IMR-90 (cell line): ENCODE measurements at regions not wholly inside any gene's neighbourhood (a gene's known extent, or its start where the extent isn't known, plus 50 kb on each side); places are given as distances from the start of the nearest gene placed in this dataset.

Experiments
- ATAC-seq: fragments of 200-7000 bp; cut with Tn5 transposase; 2 replicates; pipeline ENCODE4 v1.9.1; 2020; ENCODE audit warnings: low read depth, mild to moderate bottlenecking, moderate library complexity
- BruUV-seq: library from RNA; stranded (reverse); fragments of 400-500 nt; replicated peaks from 2 replicates; lab custom pipeline; 2021; lab: Mats Ljungman, UMichigan
- CTCF ChIA-PET: fragments of 300-600 bp; formaldehyde crosslinking; extraction: SDS; loops from one replicate; lab custom pipeline; 2021; ENCODE audit warnings: antibody characterized with exemption; lab: Yijun Ruan, JAX
- POLR2A ChIA-PET: fragments of 300-600 bp; sonication (Branson Sonifier 250); formaldehyde crosslinking; loops from one replicate; lab custom pipeline; 2022; ENCODE audit warnings: antibody characterized with exemption; ENCODE audit not compliant: unreplicated experiment; lab: Charles Lee
- DNase-seq: peaks from one replicate; pipeline ENCODE4 v3.0.0; 2013
- H2AFZ ChIP-seq: replicated peaks from 2 replicates; pipeline ENCODE3; 2013; ENCODE audit warnings: low read length, mild to moderate bottlenecking; ENCODE audit not compliant: poor library complexity
- H2AK5ac ChIP-seq: 2 replicates; pipeline ENCODE4 v1.6.1; 2013; ENCODE audit warnings: low read depth, low read length, inconsistent platforms
- H2AK9ac ChIP-seq: replicated peaks from 2 replicates; pipeline ENCODE3; 2013; ENCODE audit warnings: mild to moderate bottlenecking, low read depth, low read length, moderate library complexity; ENCODE audit not compliant: poor library complexity
- H2BK120ac ChIP-seq: 2 replicates; pipeline ENCODE4 v1.6.1; 2013; ENCODE audit warnings: low read depth, low read length, inconsistent platforms
- H2BK15ac ChIP-seq: 3 replicates; pipeline ENCODE4 v1.6.1; 2013; ENCODE audit warnings: low read depth, low read length, inconsistent platforms
- H2BK20ac ChIP-seq: 2 replicates; pipeline ENCODE4 v1.6.1; 2013; ENCODE audit warnings: low read depth, mild to moderate bottlenecking, inconsistent platforms, low read length, moderate library complexity
- H2BK5ac ChIP-seq: 2 replicates; pipeline ENCODE4 v1.6.1; 2013; ENCODE audit warnings: mild to moderate bottlenecking, low read depth, low read length, inconsistent platforms; ENCODE audit not compliant: poor library complexity, severe bottlenecking
- H3K14ac ChIP-seq: replicated peaks from 2 replicates; pipeline ENCODE4 v1.6.1; 2013; ENCODE audit warnings: low read depth, low read length, inconsistent platforms
- H3K18ac ChIP-seq: 2 replicates; pipeline ENCODE4 v1.6.1; 2013; ENCODE audit warnings: low read depth, low read length, control low read depth
- H3K23ac ChIP-seq: 2 replicates; pipeline ENCODE4 v1.6.1; 2013; ENCODE audit warnings: low read depth, low read length, inconsistent platforms
- H3K27ac ChIP-seq: 2 replicates; pipeline ENCODE4 v1.5.1; 2013; ENCODE audit warnings: mild to moderate bottlenecking, control low read depth, low read length; ENCODE audit not compliant: insufficient read depth
- H3K27me3 ChIP-seq: 2 replicates; pipeline ENCODE4 v1.6.1; 2013; ENCODE audit warnings: low read length; ENCODE audit not compliant: control insufficient read depth, insufficient read depth
- H3K36me3 ChIP-seq: 2 replicates; pipeline ENCODE4 v1.6.1; 2013; ENCODE audit warnings: low read length, mixed read lengths; ENCODE audit not compliant: control insufficient read depth, insufficient read depth
- H3K4ac ChIP-seq: 2 replicates; pipeline ENCODE4 v1.6.1; 2013; ENCODE audit warnings: low read depth, low read length, inconsistent platforms
- H3K4me1 ChIP-seq: 2 replicates; pipeline ENCODE4 v1.6.1; 2013; ENCODE audit warnings: low read length, mixed read lengths; ENCODE audit not compliant: control insufficient read depth, insufficient read depth
- H3K4me2 ChIP-seq: 2 replicates; pipeline ENCODE4 v1.6.1; 2013; ENCODE audit warnings: low read depth, mild to moderate bottlenecking, control low read depth, low read length, moderate library complexity
- H3K4me3 ChIP-seq: 2 replicates; pipeline ENCODE4 v1.5.1; 2013; ENCODE audit warnings: low read depth, mild to moderate bottlenecking, control low read depth, low read length, moderate library complexity; ENCODE audit not compliant: insufficient read depth
- H3K56ac ChIP-seq: 2 replicates; pipeline ENCODE4 v1.6.1; 2013; ENCODE audit warnings: low read length, inconsistent platforms; ENCODE audit not compliant: insufficient read depth; ENCODE audit errors: extremely low read depth
- H3K79me1 ChIP-seq, 2 experiments: 2 replicates each; pipeline ENCODE4 v1.6.1; 2013; ENCODE audit warnings: low read length in 2 of 2, inconsistent platforms in 1 of 2, low read depth in 1 of 2
- H3K9ac ChIP-seq: 2 replicates; pipeline ENCODE4 v1.6.1; 2013; ENCODE audit warnings: low read depth, low read length, control low read depth
- H3K9me1 ChIP-seq: 2 replicates; pipeline ENCODE4 v1.6.1; 2013; ENCODE audit warnings: low read length, inconsistent platforms; ENCODE audit not compliant: insufficient read depth
- H3K9me3 ChIP-seq: 2 replicates; pipeline ENCODE4 v1.6.1; 2013; ENCODE audit warnings: low read length; ENCODE audit not compliant: control insufficient read depth, insufficient read depth
- H4K20me1 ChIP-seq: 2 replicates; pipeline ENCODE4 v1.6.1; 2013; ENCODE audit warnings: low read length, inconsistent platforms; ENCODE audit not compliant: insufficient read depth
- H4K5ac ChIP-seq: 2 replicates; pipeline ENCODE4 v1.6.1; 2013; ENCODE audit warnings: mild to moderate bottlenecking, low read depth, low read length, control low read depth
- H4K8ac ChIP-seq, 2 experiments: 2 replicates each; pipeline ENCODE4 v1.6.1; 2013; ENCODE audit warnings: low read depth in 2 of 2, low read length in 2 of 2, control low read depth in 1 of 2, inconsistent platforms in 1 of 2
- H4K91ac ChIP-seq: 2 replicates; pipeline ENCODE4 v1.6.1; 2013; ENCODE audit warnings: low read depth, low read length, inconsistent platforms; ENCODE audit not compliant: insufficient read depth
- CHD1 ChIP-seq: IDR thresholded peaks from 2 replicates; pipeline ENCODE4 v1.6.1; 2012; ENCODE audit warnings: low read depth, low read length, improper control_type of control experiment
- MAFK ChIP-seq: IDR thresholded peaks from 2 replicates; pipeline ENCODE4 v1.6.1; 2012; ENCODE audit warnings: low read depth, low read length, improper control_type of control experiment
- MXI1 ChIP-seq: IDR thresholded peaks from 2 replicates; pipeline ENCODE4 v1.6.1; 2012; ENCODE audit warnings: low read depth, mild to moderate bottlenecking, low read length, moderate library complexity, borderline replicate concordance
- NFE2L2 ChIP-seq: fragments of 150-350 bp; IDR thresholded peaks from 2 replicates; pipeline ENCODE4 v1.6.1; 2016; ENCODE audit warnings: low read depth, mild to moderate bottlenecking, low read length
- WGBS, 2 experiments: methylation state at CpG; one replicate each; pipeline versions ENCODE4 v1.1.5 to v1.1.7; 2013; ENCODE audit warnings: missing lambda C conversion rate in 2 of 2; ENCODE audit not compliant: insufficient read length in 1 of 2; ENCODE audit errors: extremely low coverage in 2 of 2; 5-methylcytosine and 5-hydroxymethylcytosine counted together
- dilution Hi-C: fragments of 300-500 bp; cut with HindIII; formaldehyde crosslinking; loops from one replicate; pipeline ENCODE4 v1.14.3; 2018; ENCODE audit warnings: low sequenced_read_pairs; ENCODE audit not compliant: unreplicated experiment
- in situ Hi-C: fragments of 300-500 bp; cut with MboI; formaldehyde crosslinking; loops from 3 replicates; pipeline ENCODE4 v1.14.3; 2019; ENCODE audit warnings: low sequenced_read_pairs, inconsistent platforms, mixed read lengths
- intact Hi-C: fragments of 100-400 bp; cut with micrococcal nuclease; formaldehyde crosslinking; loops from 2 replicates; pipeline ENCODE4 v1.10.0; 2022
- TF ChIP-seq, protein P1 (sequence below): conservative IDR thresholded peaks from 2 replicates; pipeline ENCODE4 v1.5.1; 2012; ENCODE audit warnings: mild to moderate bottlenecking, low read depth, low read length, improper control_type of control experiment
- TF ChIP-seq, protein P2 (sequence below): fragments of 150-350 bp; IDR thresholded peaks from 2 replicates; pipeline ENCODE4 v1.6.1; 2017; ENCODE audit warnings: mild to moderate bottlenecking, antibody characterized with exemption, low read length, low read depth

DNA sequence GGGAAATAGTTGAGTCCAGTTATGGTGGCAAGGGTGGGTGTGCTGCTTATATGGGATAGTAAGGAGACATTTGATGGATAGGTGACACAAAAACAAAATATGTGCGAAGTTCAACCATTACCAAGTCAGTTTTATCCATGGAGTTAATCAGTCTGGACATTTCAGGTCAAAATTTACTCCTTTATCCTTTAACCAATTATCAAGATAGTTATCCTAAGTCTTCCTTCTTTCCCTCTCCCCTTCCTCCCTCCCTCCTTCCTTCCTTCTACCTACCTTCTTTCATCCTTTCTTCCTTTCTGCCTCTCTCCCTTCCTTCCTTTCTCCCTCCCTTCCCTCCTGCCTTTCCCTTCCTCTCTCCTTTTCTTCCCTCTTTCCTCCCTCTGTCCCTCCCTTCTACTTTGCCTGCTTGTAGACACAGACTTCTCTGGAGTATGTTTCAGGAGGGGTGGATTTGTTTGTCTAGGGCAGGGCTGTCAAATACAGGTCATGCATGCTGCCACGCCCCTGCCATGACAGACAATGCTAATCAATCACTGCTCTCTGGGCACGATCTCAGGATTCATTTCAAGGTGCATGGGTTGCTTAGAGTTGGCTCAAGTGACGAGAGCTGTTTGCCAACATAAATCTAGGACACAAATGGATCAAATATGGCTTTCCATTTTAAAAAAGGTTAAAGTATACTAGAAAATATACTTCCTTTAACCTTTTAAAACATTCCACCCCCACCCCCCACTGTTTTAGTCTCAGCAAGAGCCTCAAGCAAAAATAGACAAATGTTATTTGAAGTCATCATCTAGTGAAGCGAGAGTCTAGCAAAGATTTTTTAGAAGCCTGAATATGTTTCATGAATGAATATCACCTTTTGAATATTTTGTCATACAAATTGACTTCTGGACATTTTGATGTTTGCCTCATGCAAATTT, 281.6 kb upstream of the CITED2 start:
- ATAC-seq (no peak), DNase-seq (no peak)
- Histone ChIP-seq H2AK9ac (no peak overlapping the region), H4K20me1 (no peaks in the 10 kb centered on the region), H3K56ac (no peak overlapping the region), H3K79me1 (no peaks in the 10 kb centered on the region), H2BK120ac (no peak overlapping the region), H2BK5ac (no peak overlapping the region), H3K4me3 (no peak overlapping the region), H3K4ac (0 out of 2 replicates have a peak overlapping the region, but pooled peaks have one; percentile 10), H2BK20ac (no peak overlapping the region), H3K27me3 (no peaks in the 10 kb centered on the region), H2AK5ac (no peak overlapping the region), H3K9ac (no peak overlapping the region), H3K9me3 (no peaks in the 10 kb centered on the region), H3K4me2 (no peak overlapping the region), H4K8ac (no peak overlapping the region), H3K18ac (no peak overlapping the region), H2AFZ (no peak overlapping the region), H3K9me1 (no peaks in the 10 kb centered on the region), H4K5ac (no peak overlapping the region), H4K91ac (no peak overlapping the region), H3K36me3 (no peaks in the 10 kb centered on the region), H2BK15ac (no peak overlapping the region), H3K23ac (no peak overlapping the region), H3K4me1 (no peaks in the 10 kb centered on the region), H3K27ac (no peak overlapping the region), H3K14ac (no peak overlapping the region)
- dilution Hi-C loops, result no loop called here
- intact Hi-C loops, result no loop called here
- TF ChIP-seq, protein P1, sequence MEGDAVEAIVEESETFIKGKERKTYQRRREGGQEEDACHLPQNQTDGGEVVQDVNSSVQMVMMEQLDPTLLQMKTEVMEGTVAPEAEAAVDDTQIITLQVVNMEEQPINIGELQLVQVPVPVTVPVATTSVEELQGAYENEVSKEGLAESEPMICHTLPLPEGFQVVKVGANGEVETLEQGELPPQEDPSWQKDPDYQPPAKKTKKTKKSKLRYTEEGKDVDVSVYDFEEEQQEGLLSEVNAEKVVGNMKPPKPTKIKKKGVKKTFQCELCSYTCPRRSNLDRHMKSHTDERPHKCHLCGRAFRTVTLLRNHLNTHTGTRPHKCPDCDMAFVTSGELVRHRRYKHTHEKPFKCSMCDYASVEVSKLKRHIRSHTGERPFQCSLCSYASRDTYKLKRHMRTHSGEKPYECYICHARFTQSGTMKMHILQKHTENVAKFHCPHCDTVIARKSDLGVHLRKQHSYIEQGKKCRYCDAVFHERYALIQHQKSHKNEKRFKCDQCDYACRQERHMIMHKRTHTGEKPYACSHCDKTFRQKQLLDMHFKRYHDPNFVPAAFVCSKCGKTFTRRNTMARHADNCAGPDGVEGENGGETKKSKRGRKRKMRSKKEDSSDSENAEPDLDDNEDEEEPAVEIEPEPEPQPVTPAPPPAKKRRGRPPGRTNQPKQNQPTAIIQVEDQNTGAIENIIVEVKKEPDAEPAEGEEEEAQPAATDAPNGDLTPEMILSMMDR, result no peak
- no peak for TF ChIP-seq NFE2L2
- TF ChIP-seq MAFK, result no peak
- no peak for TF ChIP-seq MXI1
- TF ChIP-seq CHD1, result no peak
- TF ChIP-seq, protein P2, sequence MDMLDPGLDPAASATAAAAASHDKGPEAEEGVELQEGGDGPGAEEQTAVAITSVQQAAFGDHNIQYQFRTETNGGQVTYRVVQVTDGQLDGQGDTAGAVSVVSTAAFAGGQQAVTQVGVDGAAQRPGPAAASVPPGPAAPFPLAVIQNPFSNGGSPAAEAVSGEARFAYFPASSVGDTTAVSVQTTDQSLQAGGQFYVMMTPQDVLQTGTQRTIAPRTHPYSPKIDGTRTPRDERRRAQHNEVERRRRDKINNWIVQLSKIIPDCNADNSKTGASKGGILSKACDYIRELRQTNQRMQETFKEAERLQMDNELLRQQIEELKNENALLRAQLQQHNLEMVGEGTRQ, result no peak
- in situ Hi-C loops, result no loop called here
- BruUV-seq, result no TSS peak
- ChIA-PET POLR2A (no interaction called here), CTCF (interaction anchor here (0.6 kb wide), 1 partner anchor 1423 kb away, joined by 3 read pairs; no protein-coding TSS in a partner anchor)
- whole genome bisulfite sequencing, 2 experiments, result 83% methylated on average over 1 of the region's 5 CpGs; no CpG with 5 or more reads in 1 of the 2 experiments
